ENCODE measurements at regions not wholly inside any gene's neighbourhood (a gene's known extent, or its start where the extent isn't known, plus 50 kb on each side); places are given as distances from the start of the nearest gene placed in this dataset.

- no peak overlapping the region for H4K91ac ChIP-seq (replicated peaks; ENCODE audit: insufficient read length, low read length)
- FAIRE-seq (no peak), DNase-seq (ENCODE audit: low read depth in 1 of 2, low spot score in 2 of 2) (no peak)
- ChIA-PET POLR2A (ENCODE audit: partially characterized antibody) (no interaction called here), CTCF (ENCODE audit: partially characterized antibody) (interaction anchor here (0.5 to 1.8 kb wide), 4 partner anchors 9 to 667 kb away, joined by 3 to 6 read pairs (median 5); no protein-coding TSS in a partner anchor)
- peaks cover 0 to 11% (median 5%) of the 10 kb centered on the region in 4 experiments; a peak in 3 of 7 replicates for H3K4me1 ChIP-seq (replicated peaks in 1 of 4; ENCODE audit: control insufficient read depth in 3 of 4, insufficient read depth in 4 of 4, low read length in 3 of 4)
- H3K23ac ChIP-seq (ENCODE audit: insufficient read length) = no peak overlapping the region
- no peak overlapping the region for H4K8ac ChIP-seq (ENCODE audit: extremely low read depth, insufficient read depth, low read length)
- no peak overlapping the region for H3K4me3 ChIP-seq (ENCODE audit: extremely low read depth in 1 of 4, insufficient read depth in 2 of 4, low read depth in 3 of 4, low read length in 4 of 4)
- H3K4ac ChIP-seq (replicated peaks; ENCODE audit: insufficient read length, low read depth, low read length) = no peak overlapping the region
- no peaks in the 10 kb centered on the region for H4K20me1 ChIP-seq (replicated peaks in 1 of 2; ENCODE audit: control insufficient read depth in 1 of 2, insufficient read depth in 2 of 2, low read length in 2 of 2)
- no peak overlapping the region for H3K56ac ChIP-seq (replicated peaks; ENCODE audit: insufficient read length, low read depth, low read length)
- no peak overlapping the region for H3K18ac ChIP-seq (ENCODE audit: extremely low read depth, low read length)
- H3K79me1 ChIP-seq (ENCODE audit: low read depth, low read length) = no peaks in the 10 kb centered on the region
- no peak overlapping the region for H3K27ac ChIP-seq (ENCODE audit: low read depth, low read length)
- no peak overlapping the region for H3K14ac ChIP-seq (ENCODE audit: insufficient read length)
- no peaks in the 10 kb centered on the region for H3K23me2 ChIP-seq (ENCODE audit: low read depth, low read length)
- H3K79me2 ChIP-seq (ENCODE audit: control insufficient read depth in 1 of 2, insufficient read depth in 2 of 2, low read length in 2 of 2) = no peaks in the 10 kb centered on the region
- no peak overlapping the region for H2BK20ac ChIP-seq (ENCODE audit: low read length)
- H3K36me3 ChIP-seq (ENCODE audit: control insufficient read depth in 2 of 4, insufficient read depth in 4 of 4, low read length in 3 of 4) = no peaks in the 10 kb centered on the region
- H4K5ac ChIP-seq (ENCODE audit: insufficient read length, low read depth, low read length) = no peak overlapping the region
- no peak overlapping the region for H2BK5ac ChIP-seq (ENCODE audit: low read depth, low read length)
- no peak overlapping the region for H3K9ac ChIP-seq (replicated peaks in 1 of 4; ENCODE audit: extremely low read depth in 1 of 4, low read depth in 3 of 4, low read length in 3 of 4)
- 92% methylated on average over 4 of the region's 7 CpGs; no CpG with 5 or more reads in 1 of the 2 experiments for WGBS, 2 experiments (ENCODE audit: extremely low coverage in 1 of 2, insufficient coverage in 1 of 2, insufficient read length in 1 of 2, insufficient replicate concordance in 2 of 2, low coverage in 1 of 2, low lambda C conversion rate in 2 of 2, missing lambda C conversion rate in 1 of 2)
- no peak overlapping the region for H2AK5ac ChIP-seq (ENCODE audit: low read depth, low read length)
- no peak overlapping the region for H2BK120ac ChIP-seq (replicated peaks; ENCODE audit: low read depth, low read length)
- H2BK15ac ChIP-seq (ENCODE audit: low read length) = no peak overlapping the region
- H3K9me3 ChIP-seq (ENCODE audit: insufficient read depth in 2 of 2, low read depth in 1 of 2, low read length in 1 of 2) = 0 out of 4 replicates have a peak, but pooled peaks cover 0 to 3% of the 10 kb centered on the region in 2 experiments
- H3K27me3 ChIP-seq (replicated peaks in 1 of 4; ENCODE audit: control insufficient read depth in 3 of 4, extremely low read depth in 1 of 4, insufficient read depth in 3 of 4, low read length in 3 of 4) = peaks cover 0 to 4% (median 0%) of the 10 kb centered on the region in 4 experiments; a peak in 3 of 7 replicates
- H2BK12ac ChIP-seq (ENCODE audit: low read depth, low read length) = no peak overlapping the region
- H2AFZ ChIP-seq (ENCODE audit: low read length) = no peak overlapping the region
- no peak overlapping the region for H3K4me2 ChIP-seq (ENCODE audit: insufficient read depth in 1 of 2, low read depth in 2 of 2, low read length in 2 of 2)
- TF ChIP-seq ATF2 (IDR thresholded peaks at IDR 0.05; ENCODE audit: low read length) (no peak), KDM1A (IDR thresholded peaks at IDR 0.05; ENCODE audit: borderline replicate concordance, low read length) (no peak), NANOG (IDR thresholded peaks at IDR 0.05; ENCODE audit: insufficient read depth, low read depth, low read length, poor library complexity, severe bottlenecking) (no peak), MAFK (IDR thresholded peaks at IDR 0.05; ENCODE audit: low read depth, low read length) (no peak), USF2 (IDR thresholded peaks at IDR 0.05; ENCODE audit: low read length) (no peak), SIX5 (IDR thresholded peaks at IDR 0.05; ENCODE audit: low read depth, low read length) (no peak), NRF1 (IDR thresholded peaks at IDR 0.05; ENCODE audit: low read depth, low read length) (no peak), CBX5 (IDR thresholded peaks at IDR 0.05; ENCODE audit: low read depth, low read length) (no peak), JUN (IDR thresholded peaks at IDR 0.05; ENCODE audit: low read depth, low read length) (no peak), SIN3A (conservative IDR thresholded peaks at IDR 0.05 in 1 of 2, IDR thresholded peaks at IDR 0.05 in 1 of 2; ENCODE audit: low read depth in 1 of 2, low read length in 2 of 2) (no peak), CTBP2 (IDR thresholded peaks at IDR 0.05; ENCODE audit: borderline replicate concordance, insufficient read depth, insufficient read length, low read length) (no peak)
Measured at GRCh38 chr1:17914131-17914530, 159.0 kb downstream of the ACTL8 start.
